HG02884 (cell line): ENCODE measurements at regions not wholly inside any gene's neighbourhood (a gene's known extent, or its start where the extent isn't known, plus 50 kb on each side); places are given as distances from the start of the nearest gene placed in this dataset.

Experiments used
- ATAC-seq: cut with Tn5 transposase; IDR thresholded peaks from one replicate; pipeline ENCODE4 v1.9.1; 2021; ENCODE audit warnings: mild to moderate bottlenecking, moderate library complexity; ENCODE audit not compliant: unreplicated experiment

DNA sequence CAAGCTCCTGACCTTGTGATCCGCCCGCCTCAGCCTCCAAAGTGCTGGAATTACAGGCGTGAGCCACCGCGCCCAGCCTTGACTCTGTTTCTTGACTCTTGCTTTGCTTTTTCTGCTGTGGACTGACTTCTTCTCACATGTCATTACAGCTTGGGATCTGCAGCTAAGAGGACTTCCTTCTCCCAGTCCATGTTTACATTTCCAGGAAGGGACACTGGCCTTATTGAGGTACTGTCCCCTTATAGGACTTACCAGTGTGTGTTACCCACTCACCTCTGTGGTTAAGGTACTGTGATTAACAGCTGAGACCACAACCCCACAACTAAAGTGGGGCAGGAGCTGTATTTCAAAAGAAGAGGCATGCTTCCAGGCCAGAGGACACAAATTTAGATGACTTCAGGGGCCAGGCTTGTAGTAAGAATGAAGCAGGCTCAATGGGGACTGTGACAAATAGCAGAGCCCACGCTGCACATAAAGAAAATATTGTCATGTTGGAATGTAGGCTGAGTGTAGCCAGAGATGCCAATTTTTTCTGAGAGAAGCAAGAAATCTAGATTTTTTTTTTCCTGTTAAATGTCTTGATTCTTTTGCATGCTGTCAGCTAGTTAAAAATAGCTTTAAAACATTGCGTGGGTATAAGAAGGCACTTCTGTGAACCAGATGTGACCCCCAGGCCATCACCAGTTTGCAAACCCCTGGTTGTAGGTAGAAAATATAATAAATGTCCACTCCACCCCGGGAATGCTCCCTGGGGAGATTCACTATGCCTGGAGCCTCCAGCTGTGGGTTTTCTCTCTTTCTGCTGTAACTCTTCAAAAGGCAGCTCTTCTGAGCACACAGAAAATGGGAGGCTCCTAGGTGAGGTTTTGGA, 75.0 kb downstream of the PTPDC1 start:
- ATAC-seq: no peak

GRCh38 chr9:94160594-94161501, 76.6 kb downstream of the PTPDC1 start:
- no peak for ATAC-seq

GRCh38 chr9:94161673-94162072, 77.4 kb downstream of the PTPDC1 start:
- no peak for ATAC-seq

GRCh38 chr9:94164806-94165549, 80.7 kb downstream of the PTPDC1 start:
- ATAC-seq: no peak

- peak; percentile 84 for ATAC-seq
Observed at GRCh38 chr9:94165592-94166235, 81.5 kb downstream of the PTPDC1 start.

- peak; percentile 58 for ATAC-seq
Observed at GRCh38 chr9:94166236-94166975, 82.1 kb downstream of the PTPDC1 start.

DNA sequence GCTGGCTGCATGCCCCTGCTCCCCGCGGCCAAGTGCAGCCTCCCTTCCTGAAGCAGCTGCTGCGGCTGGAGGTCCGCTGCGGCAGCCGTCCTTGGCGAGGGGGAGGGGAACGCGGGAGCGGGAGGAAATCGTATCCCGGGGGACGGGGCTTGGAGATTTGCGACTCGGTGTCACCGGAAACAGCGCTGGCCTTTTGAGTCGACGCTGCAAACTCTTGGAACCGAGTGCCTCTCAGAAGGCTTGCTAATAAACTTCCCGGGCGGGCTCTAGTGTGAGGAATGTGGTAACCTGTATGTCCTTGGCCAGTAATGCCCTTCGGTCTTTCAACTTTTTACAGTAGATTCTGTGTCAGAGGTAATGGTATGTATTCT, 82.7 kb downstream of the PTPDC1 start:
- ATAC-seq: no peak

- no peak for ATAC-seq
Observed at GRCh38 chr9:94167376-94167890, 83.2 kb downstream of the PTPDC1 start.

GRCh38 chr9:94168203-94169000, 84.1 kb downstream of the PTPDC1 start:
- ATAC-seq: no peak

DNA sequence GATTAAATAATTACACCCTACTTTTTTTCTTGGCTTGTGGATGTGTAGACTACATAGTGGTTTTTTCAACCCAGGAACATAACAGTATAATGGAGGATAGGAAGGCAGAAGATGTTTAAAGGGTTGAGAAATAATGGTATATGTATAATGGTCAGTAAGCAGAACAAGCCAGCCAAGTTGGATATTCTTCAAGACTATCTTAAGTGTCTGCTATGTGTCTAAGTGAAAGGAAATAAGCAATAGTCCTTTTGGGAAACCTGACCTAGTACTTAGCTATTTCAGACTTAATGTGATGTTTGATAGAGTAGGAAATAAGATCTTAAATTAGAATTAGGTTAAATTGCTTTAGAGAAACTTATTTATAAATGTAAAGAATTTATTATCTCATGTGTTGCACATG, 85.7 kb downstream of the PTPDC1 start:
- no peak for ATAC-seq

DNA sequence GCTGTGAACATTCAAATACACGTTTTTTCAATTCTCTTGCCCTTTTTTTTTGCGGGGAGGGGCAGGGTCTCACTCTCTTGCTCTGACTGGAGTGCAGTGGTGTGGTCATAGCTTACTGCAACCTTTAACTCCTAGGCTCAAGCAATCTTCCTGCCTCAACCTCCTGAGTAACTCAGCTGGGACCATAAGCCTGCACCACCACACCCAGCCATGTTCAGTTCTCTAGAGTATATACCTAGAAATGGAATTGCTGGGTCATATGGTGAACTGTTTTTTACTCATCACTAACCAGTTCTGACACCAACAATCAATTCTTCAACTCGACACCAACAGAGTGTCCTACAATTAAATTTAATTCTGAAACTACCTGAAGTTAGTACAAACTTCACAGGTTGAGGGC, 85.5 kb upstream of the ZNF169 start:
- ATAC-seq: peak; percentile 64

DNA sequence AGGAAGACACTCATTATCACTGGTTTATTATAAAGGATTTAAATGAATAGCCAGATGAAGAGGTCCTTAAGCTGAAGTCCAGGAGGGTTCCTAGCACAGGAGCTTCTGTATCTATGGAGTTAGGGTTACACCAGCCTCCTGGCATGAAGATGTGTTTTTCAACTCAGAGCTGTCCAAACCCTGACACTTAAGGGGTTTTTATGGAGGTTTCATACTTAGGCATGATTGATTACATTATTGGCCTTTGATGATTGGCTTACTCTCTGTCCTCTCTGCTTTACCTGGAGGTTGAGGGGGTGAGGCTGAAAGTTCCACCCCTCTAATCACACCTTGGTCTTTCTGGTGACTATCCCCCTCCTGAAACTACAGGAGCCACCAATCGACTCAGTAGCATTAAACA, 84.9 kb upstream of the ZNF169 start:
- no peak for ATAC-seq

GRCh38 chr9:94175669-94176068, 83.4 kb upstream of the ZNF169 start:
- no peak for ATAC-seq

DNA sequence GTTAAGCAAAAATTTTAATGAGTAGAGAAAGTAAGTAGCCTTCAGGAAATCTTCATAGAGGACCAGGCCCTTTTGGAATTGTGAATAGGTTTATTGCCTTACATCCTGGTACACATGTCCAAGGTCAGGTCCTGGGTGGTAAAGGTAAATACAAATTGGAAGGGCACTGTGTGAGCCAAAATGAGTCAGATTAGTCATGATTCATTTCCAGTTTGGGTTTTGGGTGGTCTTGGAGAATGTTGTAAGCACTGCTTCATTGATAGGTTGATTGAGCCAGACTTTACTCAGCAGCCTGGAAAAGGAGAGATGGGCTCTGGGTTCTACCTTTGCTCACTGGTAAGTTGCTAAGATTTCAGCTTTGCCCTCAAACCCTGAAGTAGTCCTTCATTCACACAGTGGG, 82.5 kb upstream of the ZNF169 start:
- no peak for ATAC-seq

- ATAC-seq: peak; percentile 57
Observed at GRCh38 chr9:94178927-94179326, 80.2 kb upstream of the ZNF169 start.

DNA sequence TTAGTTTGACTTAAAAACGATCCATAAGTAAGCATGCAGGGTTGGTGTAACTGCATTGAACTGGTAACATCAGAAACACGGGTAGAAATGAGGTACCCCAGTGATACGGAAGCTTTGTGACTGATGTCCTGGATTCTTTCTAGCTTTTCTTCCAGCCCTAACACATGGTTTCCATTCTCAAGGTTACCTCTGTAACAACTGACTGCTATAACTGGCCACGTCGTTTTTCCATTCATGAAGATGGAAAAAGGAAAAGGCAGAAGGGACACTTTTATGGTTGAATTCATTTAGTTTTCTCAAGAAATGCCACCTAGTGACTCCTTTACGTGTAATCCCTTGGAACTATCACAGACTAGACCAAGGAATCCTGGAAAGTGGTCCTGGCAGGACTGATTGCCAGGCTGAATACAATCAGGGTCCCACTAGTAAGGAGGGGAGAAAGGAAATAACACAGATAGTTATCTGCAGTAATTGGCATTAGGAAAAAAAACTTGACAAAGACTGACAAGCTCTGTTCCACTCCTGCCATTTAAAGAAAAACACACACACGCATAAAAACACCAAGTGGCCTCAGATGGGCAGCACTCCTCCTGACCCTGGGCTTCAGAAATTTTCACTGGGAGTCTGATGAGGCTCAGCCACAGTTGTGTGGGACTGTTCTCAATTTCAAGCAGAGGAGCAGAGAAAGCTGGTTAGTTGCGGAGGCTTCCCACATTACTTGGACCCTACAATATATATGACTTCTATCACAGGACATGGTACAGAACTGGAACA, 77.5 kb upstream of the ZNF169 start:
- no peak for ATAC-seq

DNA sequence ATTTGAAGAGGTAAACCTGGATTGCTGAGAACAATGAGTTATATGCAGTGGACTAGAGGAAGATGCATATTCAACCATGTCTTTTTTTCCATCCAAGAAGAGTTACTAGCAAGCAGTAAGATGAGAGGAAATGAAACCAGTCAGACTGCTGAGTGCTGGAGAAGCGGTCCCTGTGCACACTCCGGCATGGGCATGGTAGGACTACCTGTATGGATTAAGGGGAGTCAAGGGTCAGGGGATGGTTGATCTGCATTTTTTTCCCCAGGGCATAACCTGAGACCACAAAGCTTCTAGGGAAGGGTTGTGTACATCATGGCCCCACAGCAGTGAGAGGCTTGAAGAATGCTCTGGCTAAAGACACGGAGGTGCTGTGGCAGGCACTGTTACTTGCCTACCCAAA, 76.6 kb upstream of the ZNF169 start:
- ATAC-seq: no peak
